Retinal pigment epithelial cell (primary cell): ENCODE measurements at regions not wholly inside any gene's neighbourhood (a gene's known extent, or its start where the extent isn't known, plus 50 kb on each side); places are given as distances from the start of the nearest gene placed in this dataset.

Experiments used
- DNase-seq: peaks from one replicate; pipeline ENCODE4 v3.0.0-alpha.2; 2010; ENCODE audit warnings: low read depth
- H3K4me3 ChIP-seq: 2 replicates; pipeline ENCODE4 v1.5.1; 2011; ENCODE audit warnings: mild to moderate bottlenecking, low read length, control low read depth, moderate library complexity
- TF ChIP-seq, protein P1 (sequence below): conservative IDR thresholded peaks from 2 replicates; pipeline ENCODE4 v1.5.1; 2011; ENCODE audit warnings: low read depth, low read length, control low read depth, inconsistent platforms

DNA sequence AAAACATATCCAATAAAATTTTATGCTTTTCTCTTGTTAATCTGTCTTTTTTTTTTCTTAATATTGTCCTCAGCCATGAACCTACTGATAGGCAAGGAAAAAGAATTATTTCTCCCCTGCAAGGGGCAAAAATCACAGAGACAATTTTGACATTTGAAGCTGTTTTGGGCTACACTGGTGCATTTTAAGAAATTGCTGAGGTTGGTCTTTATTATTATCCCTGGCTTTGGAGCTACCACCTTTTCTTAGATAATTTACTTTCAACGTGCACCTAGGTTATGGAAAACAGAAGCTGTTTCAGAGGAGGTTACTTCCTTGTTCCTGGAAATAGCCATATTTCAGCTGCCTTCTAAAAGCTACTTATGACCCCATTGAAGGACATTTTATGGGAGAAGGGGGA is 195.5 kb upstream of the KYNU start:
- DNase-seq = no peak
- TF ChIP-seq, protein P1, sequence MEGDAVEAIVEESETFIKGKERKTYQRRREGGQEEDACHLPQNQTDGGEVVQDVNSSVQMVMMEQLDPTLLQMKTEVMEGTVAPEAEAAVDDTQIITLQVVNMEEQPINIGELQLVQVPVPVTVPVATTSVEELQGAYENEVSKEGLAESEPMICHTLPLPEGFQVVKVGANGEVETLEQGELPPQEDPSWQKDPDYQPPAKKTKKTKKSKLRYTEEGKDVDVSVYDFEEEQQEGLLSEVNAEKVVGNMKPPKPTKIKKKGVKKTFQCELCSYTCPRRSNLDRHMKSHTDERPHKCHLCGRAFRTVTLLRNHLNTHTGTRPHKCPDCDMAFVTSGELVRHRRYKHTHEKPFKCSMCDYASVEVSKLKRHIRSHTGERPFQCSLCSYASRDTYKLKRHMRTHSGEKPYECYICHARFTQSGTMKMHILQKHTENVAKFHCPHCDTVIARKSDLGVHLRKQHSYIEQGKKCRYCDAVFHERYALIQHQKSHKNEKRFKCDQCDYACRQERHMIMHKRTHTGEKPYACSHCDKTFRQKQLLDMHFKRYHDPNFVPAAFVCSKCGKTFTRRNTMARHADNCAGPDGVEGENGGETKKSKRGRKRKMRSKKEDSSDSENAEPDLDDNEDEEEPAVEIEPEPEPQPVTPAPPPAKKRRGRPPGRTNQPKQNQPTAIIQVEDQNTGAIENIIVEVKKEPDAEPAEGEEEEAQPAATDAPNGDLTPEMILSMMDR = no peak
- H3K4me3 ChIP-seq = no peak overlapping the region

GRCh38 chr2:142678164-142678563 is 199.3 kb upstream of the KYNU start:
- no peak overlapping the region for H3K4me3 ChIP-seq
- DNase-seq = no peak
- TF ChIP-seq, protein P1 = no peak

GRCh38 chr2:142675398-142675797 is 202.1 kb upstream of the KYNU start:
- H3K4me3 ChIP-seq = no peak overlapping the region
- TF ChIP-seq, protein P1 = no peak
- DNase-seq = no peak

- TF ChIP-seq, protein P1 = no peak
- H3K4me3 ChIP-seq = no peak overlapping the region
- DNase-seq = no peak
Measured at GRCh38 chr2:142673836-142674235, 203.6 kb upstream of the KYNU start.

DNA sequence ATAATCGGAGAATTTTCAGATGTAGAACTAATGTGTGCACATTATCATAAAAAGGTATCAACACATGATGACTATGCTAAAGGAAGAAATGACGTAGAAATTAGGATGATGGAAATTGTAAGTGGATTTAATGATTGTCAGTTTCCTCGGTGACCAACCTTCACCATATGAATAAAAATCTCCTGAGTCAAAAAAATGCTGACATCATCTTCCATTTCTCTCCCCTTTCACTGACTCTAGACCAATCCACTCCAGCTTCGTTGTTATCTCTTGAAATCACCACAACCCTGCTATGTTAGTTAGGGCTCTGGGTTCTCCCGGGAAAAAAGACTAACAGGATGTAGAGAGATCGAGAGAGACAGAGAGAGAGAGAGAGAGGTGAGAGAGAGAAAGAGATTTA is 204.8 kb upstream of the KYNU start:
- TF ChIP-seq, protein P1 = no peak
- H3K4me3 ChIP-seq = no peak overlapping the region
- DNase-seq = no peak

- TF ChIP-seq, protein P1 = no peak
- DNase-seq = no peak
Measured at GRCh38 chr2:142670362-142670761, 207.1 kb upstream of the KYNU start.

DNA sequence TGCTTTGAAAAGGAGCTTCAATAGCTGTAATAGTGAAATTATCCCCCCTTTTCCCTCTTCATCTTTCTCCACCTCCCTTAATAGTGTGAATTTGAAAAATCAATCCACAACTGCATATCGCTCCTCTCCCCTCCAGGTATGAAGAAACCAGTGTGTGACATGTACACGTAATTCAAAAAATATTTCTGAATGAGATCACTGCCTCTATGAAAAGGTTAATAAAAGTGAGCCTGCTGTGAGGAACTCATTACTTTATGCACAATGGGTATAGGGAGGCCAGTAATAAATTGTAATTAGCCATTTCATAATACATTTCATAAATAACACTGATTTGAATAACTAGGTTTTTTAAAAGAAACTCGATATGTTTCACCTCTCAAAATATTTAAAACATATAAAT is 209.0 kb upstream of the KYNU start:
- DNase-seq = no peak

More at GRCh38 chr2:142670362-142670761, 207.1 kb upstream of the KYNU start:
- H3K4me3 ChIP-seq = no peak overlapping the region

More for the DNA sequence above, 209.0 kb upstream of the KYNU start:
- TF ChIP-seq, protein P1 = no peak
- H3K4me3 ChIP-seq = no peak overlapping the region
